CD14-positive monocyte (primary cell): ENCODE measurements at regions not wholly inside any gene's neighbourhood (a gene's known extent, or its start where the extent isn't known, plus 50 kb on each side); places are given as distances from the start of the nearest gene placed in this dataset.

ENCODE experiments used
- DNase-seq, 3 donors: peaks; one replicate each; pipeline ENCODE4 v3.0.0-alpha.2; 2011 to 2022
- H2AFZ ChIP-seq: 2 replicates; pipeline ENCODE4 v1.6.0; 2012; ENCODE audit warnings: mild to moderate bottlenecking, low read depth, low read length, inconsistent platforms; ENCODE audit not compliant: insufficient read depth, poor library complexity, severe bottlenecking
- H3K27ac ChIP-seq, 2 donors: 1 replicate in 1 of 2; 2 replicates in 1 of 2; pipeline ENCODE4 v1.5.1; 2012 to 2013; ENCODE audit warnings: low read length in 2 of 2, control low read depth in 1 of 2, inconsistent platforms in 1 of 2, low read depth in 1 of 2, mild to moderate bottlenecking in 1 of 2
- H3K27me3 ChIP-seq, 2 donors: one replicate each; pipeline versions ENCODE4 v1.6.0 to v1.6.1; 2011 to 2013; ENCODE audit warnings: low read length in 2 of 2; ENCODE audit not compliant: control insufficient read depth in 2 of 2, insufficient read depth in 2 of 2
- H3K36me3 ChIP-seq, 2 donors: replicated peaks in 1 of 2; 1 replicate in 1 of 2; 2 replicates in 1 of 2; pipeline versions ENCODE4 v1.5.1 to v1.6.1; 2012 to 2013; ENCODE audit warnings: low read length in 2 of 2, control low read depth in 1 of 2, inconsistent platforms in 1 of 2, mild to moderate bottlenecking in 1 of 2; ENCODE audit not compliant: insufficient read depth in 2 of 2, control insufficient read depth in 1 of 2
- H3K4me1 ChIP-seq, 2 donors: 1 replicate in 1 of 2; 2 replicates in 1 of 2; pipeline versions ENCODE4 v1.5.1 to v1.6.1; 2012 to 2013; ENCODE audit warnings: low read length in 2 of 2, control low read depth in 1 of 2, inconsistent platforms in 1 of 2, mild to moderate bottlenecking in 1 of 2, moderate library complexity in 1 of 2; ENCODE audit not compliant: insufficient read depth in 2 of 2, control insufficient read depth in 1 of 2
- H3K4me2 ChIP-seq: replicated peaks from 2 replicates; pipeline ENCODE3; 2012; ENCODE audit warnings: low read length, moderate library complexity, mild to moderate bottlenecking; ENCODE audit not compliant: poor library complexity, severe bottlenecking; ENCODE audit errors: extremely low read depth
- H3K4me3 ChIP-seq, 3 experiments: fragments of 200-600 bp in 1 of 3; sonication (generic) in 1 of 3; replicated peaks in 1 of 3; 1 replicate in 2 of 3; 2 replicates in 1 of 3; pipeline ENCODE4 v1.5.1; 2011 to 2013; ENCODE audit warnings: low read length in 3 of 3, mild to moderate bottlenecking in 3 of 3, control low read depth in 2 of 3, low read depth in 2 of 3, inconsistent platforms in 1 of 3, moderate library complexity in 1 of 3
- H3K79me2 ChIP-seq: 2 replicates; pipeline ENCODE4 v1.6.0; 2012; ENCODE audit warnings: mild to moderate bottlenecking, control low read depth, inconsistent platforms, low read length, moderate library complexity; ENCODE audit not compliant: insufficient read depth
- H3K9ac ChIP-seq: 2 replicates; pipeline ENCODE4 v1.6.0; 2017; ENCODE audit warnings: low read length, mild to moderate bottlenecking; ENCODE audit not compliant: insufficient read depth, poor library complexity, severe bottlenecking
- H3K9me3 ChIP-seq, 2 donors: replicated peaks in 1 of 2; 1 replicate in 1 of 2; 2 replicates in 1 of 2; pipeline versions ENCODE4 v1.5.1 to v1.6.1; 2012 to 2013; ENCODE audit warnings: low read length in 2 of 2, control low read depth in 1 of 2; ENCODE audit not compliant: control insufficient read depth in 1 of 2, insufficient read depth in 1 of 2
- H4K20me1 ChIP-seq: 2 replicates; pipeline ENCODE4 v1.6.0; 2012; ENCODE audit warnings: mild to moderate bottlenecking, low read length, control low read depth, moderate library complexity; ENCODE audit not compliant: insufficient read depth
- H3K27ac Mint-ChIP-seq, 7 donors: one replicate each; pipeline ENCODE4 v1.8.0; 2020; ENCODE audit warnings: mild to moderate bottlenecking in 7 of 7, mixed read lengths in 7 of 7, moderate library complexity in 6 of 7, inconsistent platforms in 2 of 7
- H3K27me3 Mint-ChIP-seq, 3 donors: one replicate each; pipeline ENCODE4 v1.8.0; 2021 to 2022; ENCODE audit warnings: low read depth in 3 of 3, mild to moderate bottlenecking in 3 of 3, mixed read lengths in 3 of 3, moderate library complexity in 3 of 3, inconsistent platforms in 1 of 3
- H3K36me3 Mint-ChIP-seq, 2 donors: one replicate each; pipeline ENCODE4 v1.8.0; 2020; ENCODE audit warnings: mixed read lengths in 2 of 2, inconsistent platforms in 1 of 2, mild to moderate bottlenecking in 1 of 2
- H3K4me1 Mint-ChIP-seq: one replicate; pipeline ENCODE4 v1.8.0; 2020; ENCODE audit warnings: mild to moderate bottlenecking, mixed read lengths
- H3K4me3 Mint-ChIP-seq, 2 donors: one replicate each; pipeline ENCODE4 v1.8.0; 2020; ENCODE audit warnings: mild to moderate bottlenecking in 2 of 2, mixed read lengths in 2 of 2, moderate library complexity in 1 of 2
- H3K9me3 Mint-ChIP-seq, 7 donors: one replicate each; pipeline ENCODE4 v1.8.0; 2020 to 2022; ENCODE audit warnings: mixed read lengths in 7 of 7, mild to moderate bottlenecking in 6 of 7, moderate library complexity in 6 of 7, inconsistent platforms in 2 of 7
- WGBS: methylation state at CpG from one replicate; pipeline ENCODE4 v1.1.5; 2013; ENCODE audit warnings: missing lambda C conversion rate; ENCODE audit not compliant: insufficient coverage; 5-methylcytosine and 5-hydroxymethylcytosine counted together
- intact Hi-C, 2 donors: fragments of 100-400 bp; cut with micrococcal nuclease; formaldehyde crosslinking; loops; one replicate each; pipeline versions ENCODE4 v1.15.0 to v1.15.1; 2023
- TF ChIP-seq, protein P1 (sequence below): fragments of 200-600 bp; IDR thresholded peaks from one replicate; pipeline ENCODE4 v1.8.0; 2022; ENCODE audit warnings: antibody characterized with exemption, mild to moderate bottlenecking

DNA sequence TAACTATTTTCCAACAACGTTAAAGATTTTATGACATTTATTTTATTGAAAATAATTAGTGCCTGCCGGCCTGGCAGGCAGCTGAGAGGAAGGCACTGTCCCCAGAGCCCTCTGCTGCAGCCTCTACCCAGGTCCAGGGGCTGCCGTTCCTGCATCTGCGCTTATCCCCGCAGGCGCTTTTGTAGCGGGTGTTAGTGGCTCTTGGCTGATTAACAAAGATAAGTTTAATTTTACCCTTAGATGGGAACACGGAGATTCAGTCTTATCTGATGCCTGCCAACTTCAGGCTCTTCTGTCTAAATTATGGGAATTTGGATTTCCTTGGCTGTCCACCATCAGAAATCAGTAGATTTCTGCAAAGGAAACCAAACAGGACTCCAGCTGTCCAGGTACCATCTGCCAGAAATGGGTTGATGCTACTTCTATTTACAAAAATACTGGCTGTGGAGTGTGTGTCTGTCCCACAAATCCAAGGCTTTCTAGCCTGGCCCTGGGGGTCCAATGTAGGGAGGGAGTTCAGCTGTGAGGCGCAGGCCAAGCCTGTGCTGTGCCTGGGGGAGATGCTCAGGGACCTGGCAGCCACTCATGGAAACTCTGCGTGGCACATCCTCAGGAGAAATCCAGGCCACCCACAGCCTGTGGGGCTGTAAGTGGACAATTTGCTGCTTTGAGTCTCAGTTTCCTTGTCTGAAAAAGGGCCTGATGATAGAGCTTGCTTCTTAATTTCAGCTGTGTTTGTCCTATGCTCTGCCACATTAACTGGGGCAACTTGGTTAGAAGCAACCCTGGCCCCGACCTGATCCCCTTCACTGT is 62.0 kb upstream of the IGFBP3 start:
- Histone ChIP-seq H3K27ac (no peak overlapping the region), H3K36me3 (no peaks in the 10 kb centered on the region), H2AFZ (no peak overlapping the region), H4K20me1 (no peaks in the 10 kb centered on the region), H3K79me2 (no peaks in the 10 kb centered on the region), H3K9ac (no peak overlapping the region), H3K4me1 (no peaks in the 10 kb centered on the region), H3K9me3 (peaks cover 0 to 13% of the 10 kb centered on the region in 2 donors), H3K27me3 (no peaks in the 10 kb centered on the region), H3K4me2 (no peak overlapping the region), H3K4me3 (no peak overlapping the region)
- H3K9me3 Mint-ChIP-seq = peaks cover 0 to 14% (median 11%) of the 10 kb centered on the region in 7 donors
- no peak overlapping the region for H3K27ac Mint-ChIP-seq
- no peak for DNase-seq
- no peak overlapping the region for H3K4me3 Mint-ChIP-seq
- 86% methylated on average over 2 of the region's 11 CpGs for WGBS
- H3K27me3 Mint-ChIP-seq = peaks cover 0 to 8% (median 0%) of the 10 kb centered on the region in 3 donors
- H3K4me1 Mint-ChIP-seq = no peaks in the 10 kb centered on the region
- TF ChIP-seq, protein P1, sequence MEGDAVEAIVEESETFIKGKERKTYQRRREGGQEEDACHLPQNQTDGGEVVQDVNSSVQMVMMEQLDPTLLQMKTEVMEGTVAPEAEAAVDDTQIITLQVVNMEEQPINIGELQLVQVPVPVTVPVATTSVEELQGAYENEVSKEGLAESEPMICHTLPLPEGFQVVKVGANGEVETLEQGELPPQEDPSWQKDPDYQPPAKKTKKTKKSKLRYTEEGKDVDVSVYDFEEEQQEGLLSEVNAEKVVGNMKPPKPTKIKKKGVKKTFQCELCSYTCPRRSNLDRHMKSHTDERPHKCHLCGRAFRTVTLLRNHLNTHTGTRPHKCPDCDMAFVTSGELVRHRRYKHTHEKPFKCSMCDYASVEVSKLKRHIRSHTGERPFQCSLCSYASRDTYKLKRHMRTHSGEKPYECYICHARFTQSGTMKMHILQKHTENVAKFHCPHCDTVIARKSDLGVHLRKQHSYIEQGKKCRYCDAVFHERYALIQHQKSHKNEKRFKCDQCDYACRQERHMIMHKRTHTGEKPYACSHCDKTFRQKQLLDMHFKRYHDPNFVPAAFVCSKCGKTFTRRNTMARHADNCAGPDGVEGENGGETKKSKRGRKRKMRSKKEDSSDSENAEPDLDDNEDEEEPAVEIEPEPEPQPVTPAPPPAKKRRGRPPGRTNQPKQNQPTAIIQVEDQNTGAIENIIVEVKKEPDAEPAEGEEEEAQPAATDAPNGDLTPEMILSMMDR = no peak
- H3K36me3 Mint-ChIP-seq = no peaks in the 10 kb centered on the region
- intact Hi-C loops = no loop called here

DNA sequence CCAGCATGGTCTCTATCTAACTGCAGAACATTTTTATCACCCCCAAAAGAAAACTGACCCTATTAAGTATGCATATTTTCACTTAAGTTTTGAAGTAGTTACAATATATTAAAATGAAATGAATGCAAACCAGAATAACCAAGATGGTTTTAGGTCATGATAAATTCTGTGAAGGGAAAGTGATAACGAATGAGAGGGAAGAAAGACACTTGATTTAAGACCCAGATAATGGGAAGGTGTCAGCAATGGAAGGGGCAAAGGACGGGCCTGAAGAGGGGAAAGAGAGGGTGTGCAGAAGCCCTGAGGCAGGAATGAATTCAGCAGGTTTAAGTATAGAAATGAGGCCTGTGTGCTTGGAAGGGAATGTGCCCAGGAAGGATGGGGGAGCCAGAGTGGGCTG is 61.1 kb upstream of the IGFBP3 start:
- Mint-ChIP-seq H3K36me3 (no peaks in the 10 kb centered on the region), H3K27me3 (peaks cover 0 to 9% (median 0%) of the 10 kb centered on the region in 3 donors), H3K4me3 (no peak overlapping the region), H3K4me1 (no peaks in the 10 kb centered on the region), H3K27ac (no peak overlapping the region), H3K9me3 (peaks cover 0 to 12% (median 7%) of the 10 kb centered on the region in 7 donors)
- WGBS = 80% methylated on average over 2 of the region's 2 CpGs
- no peak overlapping the region for H2AFZ ChIP-seq
- H3K4me1 ChIP-seq = no peaks in the 10 kb centered on the region
- DNase-seq = no peak
- H3K4me3 ChIP-seq = no peak overlapping the region
- no peak overlapping the region for H3K9ac ChIP-seq
- H3K79me2 ChIP-seq = no peaks in the 10 kb centered on the region
- H3K27me3 ChIP-seq = no peaks in the 10 kb centered on the region
- no peak overlapping the region for H3K4me2 ChIP-seq
- intact Hi-C loops = no loop called here
- TF ChIP-seq, protein P1 = no peak
- H3K27ac ChIP-seq = no peak overlapping the region
- no peaks in the 10 kb centered on the region for H4K20me1 ChIP-seq
- H3K9me3 ChIP-seq = peaks cover 0 to 13% of the 10 kb centered on the region in 2 donors
- H3K36me3 ChIP-seq = no peaks in the 10 kb centered on the region
